Neuronal stem cell (in vitro differentiated cells): ENCODE measurements at regions not wholly inside any gene's neighbourhood (a gene's known extent, or its start where the extent isn't known, plus 50 kb on each side); places are given as distances from the start of the nearest gene placed in this dataset.

Experiments
- DNase-seq: peaks from one replicate; pipeline ENCODE4 v3.0.0-alpha.2; 2013; ENCODE audit warnings: low spot score
- H2AFZ ChIP-seq: one replicate; pipeline ENCODE4 v1.6.1; 2013; ENCODE audit warnings: mild to moderate bottlenecking, low read length, inconsistent platforms
- H2AK5ac ChIP-seq: 2 replicates; pipeline ENCODE4 v1.6.1; 2013; ENCODE audit warnings: low read depth, mild to moderate bottlenecking, inconsistent platforms, low read length, moderate library complexity, mixed read lengths
- H2BK120ac ChIP-seq: 2 replicates; pipeline ENCODE4 v1.6.1; 2013; ENCODE audit warnings: low read depth, mild to moderate bottlenecking, inconsistent platforms, low read length, moderate library complexity, mixed read lengths
- H2BK12ac ChIP-seq: one replicate; pipeline ENCODE4 v1.6.1; 2013; ENCODE audit warnings: low read length, inconsistent platforms
- H2BK15ac ChIP-seq: 2 replicates; pipeline ENCODE4 v1.6.1; 2013; ENCODE audit warnings: mild to moderate bottlenecking, low read length, inconsistent platforms, mixed read lengths
- H2BK5ac ChIP-seq: one replicate; pipeline ENCODE4 v1.6.1; 2013; ENCODE audit warnings: inconsistent platforms, mild to moderate bottlenecking, low read length, moderate library complexity
- H3K14ac ChIP-seq: one replicate; pipeline ENCODE4 v1.6.1; 2013; ENCODE audit warnings: low read length, inconsistent platforms
- H3K18ac ChIP-seq: 2 replicates; pipeline ENCODE4 v1.6.1; 2013; ENCODE audit warnings: low read length, inconsistent platforms
- H3K23ac ChIP-seq: 2 replicates; pipeline ENCODE4 v1.6.1; 2013; ENCODE audit warnings: low read depth, mild to moderate bottlenecking, mixed read lengths, low read length, inconsistent platforms; ENCODE audit not compliant: poor library complexity
- H3K27ac ChIP-seq: replicated peaks from 3 replicates; pipeline ENCODE4 v1.5.1; 2013; ENCODE audit warnings: low read length, inconsistent platforms
- H3K27me3 ChIP-seq, 3 experiments: 2 replicates each; pipeline ENCODE4 v1.6.1; 2013; ENCODE audit warnings: low read length in 3 of 3, mild to moderate bottlenecking in 2 of 3, inconsistent platforms in 1 of 3, low read depth in 1 of 3, mixed read lengths in 1 of 3, moderate library complexity in 1 of 3; ENCODE audit not compliant: control insufficient read depth in 3 of 3, insufficient read depth in 3 of 3
- H3K36me3 ChIP-seq, 2 donors: replicated peaks in 1 of 2; 2 replicates each; pipeline ENCODE4 v1.6.1; 2013; ENCODE audit warnings: low read length in 2 of 2; ENCODE audit not compliant: control insufficient read depth in 2 of 2, insufficient read depth in 2 of 2
- H3K4ac ChIP-seq: 2 replicates; pipeline ENCODE4 v1.6.1; 2013; ENCODE audit warnings: inconsistent platforms, mild to moderate bottlenecking, low read length, moderate library complexity
- H3K4me1 ChIP-seq, 2 donors: 1 replicate in 1 of 2; 2 replicates in 1 of 2; pipeline ENCODE4 v1.6.1; 2013; ENCODE audit warnings: low read length in 2 of 2, low read depth in 1 of 2; ENCODE audit not compliant: control insufficient read depth in 2 of 2, insufficient read depth in 1 of 2
- H3K4me2 ChIP-seq: one replicate; pipeline ENCODE4 v1.6.1; 2013; ENCODE audit warnings: mild to moderate bottlenecking, low read length, inconsistent platforms; ENCODE audit not compliant: insufficient read depth, poor library complexity, severe bottlenecking
- H3K4me3 ChIP-seq, 2 donors: 2 replicates each; pipeline ENCODE4 v1.5.1; 2013; ENCODE audit warnings: low read length in 2 of 2, mild to moderate bottlenecking in 2 of 2, inconsistent platforms in 1 of 2, moderate library complexity in 1 of 2
- H3K79me1 ChIP-seq: one replicate; pipeline ENCODE4 v1.6.1; 2013; ENCODE audit warnings: low read depth, mild to moderate bottlenecking, inconsistent platforms, low read length, moderate library complexity
- H3K9ac ChIP-seq: one replicate; pipeline ENCODE4 v1.6.1; 2013; ENCODE audit warnings: mild to moderate bottlenecking, low read depth, low read length, inconsistent platforms; ENCODE audit not compliant: poor library complexity
- H3K9me3 ChIP-seq, 2 donors: replicated peaks in 1 of 2; 2 replicates each; pipeline versions ENCODE3 to v1.6.1; 2013; ENCODE audit warnings: low read length in 2 of 2, mild to moderate bottlenecking in 2 of 2, inconsistent platforms in 1 of 2, low read depth in 1 of 2, mixed read lengths in 1 of 2, moderate library complexity in 1 of 2; ENCODE audit not compliant: control insufficient read depth in 2 of 2, insufficient read depth in 1 of 2
- H4K8ac ChIP-seq: one replicate; pipeline ENCODE4 v1.6.1; 2013; ENCODE audit warnings: low read depth, mild to moderate bottlenecking, inconsistent platforms, low read length, moderate library complexity
- H4K91ac ChIP-seq: one replicate; pipeline ENCODE4 v1.6.1; 2013; ENCODE audit warnings: low read length, low read depth, mild to moderate bottlenecking, inconsistent platforms; ENCODE audit not compliant: poor library complexity
- WGBS, 2 donors: extraction: QIAGEN DNeasy Blood & Tissue Kit; methylation state at CpG; one replicate each; pipeline ENCODE4 v1.1.7; 2013; ENCODE audit warnings: missing lambda C conversion rate in 2 of 2, mixed read lengths in 1 of 2; ENCODE audit not compliant: insufficient read length in 2 of 2, insufficient replicate concordance in 1 of 2; ENCODE audit errors: extremely low coverage in 2 of 2; 5-methylcytosine and 5-hydroxymethylcytosine counted together

- no peak overlapping the region for H2AFZ ChIP-seq
- no peak overlapping the region for H2BK120ac ChIP-seq
- H2BK5ac ChIP-seq = no peak overlapping the region
- no peaks in the 10 kb centered on the region for H3K36me3 ChIP-seq
- H3K27me3 ChIP-seq = no peaks in the 10 kb centered on the region
- H3K27ac ChIP-seq = no peak overlapping the region
- DNase-seq = no peak
- no peak overlapping the region for H3K4me2 ChIP-seq
- no peak overlapping the region for H4K91ac ChIP-seq
- no peaks in the 10 kb centered on the region for H3K9me3 ChIP-seq
- H2BK12ac ChIP-seq = no peak overlapping the region
- H2AK5ac ChIP-seq = no peak overlapping the region
- no CpG with 5 or more reads among the region's 2 CpGs for WGBS, 2 donors
- no peak overlapping the region for H3K18ac ChIP-seq
- no peaks in the 10 kb centered on the region for H3K79me1 ChIP-seq
- H2BK15ac ChIP-seq = no peak overlapping the region
- no peak overlapping the region for H3K4ac ChIP-seq
- H3K4me3 ChIP-seq = no peak overlapping the region
- H3K23ac ChIP-seq = no peak overlapping the region
- no peak overlapping the region for H4K8ac ChIP-seq
- no peak overlapping the region for H3K14ac ChIP-seq
- no peaks in the 10 kb centered on the region for H3K4me1 ChIP-seq
- no peak overlapping the region for H3K9ac ChIP-seq
Observed at GRCh38 chr13:73800011-73800410, 334.2 kb downstream of the KLF12 start.

- H3K9ac ChIP-seq = no peak overlapping the region
- H2BK12ac ChIP-seq = no peak overlapping the region
- no peak overlapping the region for H2BK15ac ChIP-seq
- H3K27ac ChIP-seq = no peak overlapping the region
- H3K4ac ChIP-seq = no peak overlapping the region
- no peak overlapping the region for H3K4me2 ChIP-seq
- H2AFZ ChIP-seq = no peak overlapping the region
- no peak overlapping the region for H3K4me3 ChIP-seq
- no peak overlapping the region for H2BK5ac ChIP-seq
- H3K14ac ChIP-seq = no peak overlapping the region
- WGBS, 2 donors = no CpG with 5 or more reads among the region's 3 CpGs
- no peaks in the 10 kb centered on the region for H3K27me3 ChIP-seq
- no peak overlapping the region for H4K91ac ChIP-seq
- H3K9me3 ChIP-seq = peaks cover 0 to 2% of the 10 kb centered on the region in 2 donors
- no peaks in the 10 kb centered on the region for H3K4me1 ChIP-seq
- no peaks in the 10 kb centered on the region for H3K36me3 ChIP-seq
- H4K8ac ChIP-seq = no peak overlapping the region
- DNase-seq = no peak
- H3K79me1 ChIP-seq = no peaks in the 10 kb centered on the region
- H2BK120ac ChIP-seq = no peak overlapping the region
- H3K23ac ChIP-seq = no peak overlapping the region
- no peak overlapping the region for H3K18ac ChIP-seq
- no peak overlapping the region for H2AK5ac ChIP-seq
Observed at GRCh38 chr13:73794755-73795154, 339.4 kb downstream of the KLF12 start.

- H2AFZ ChIP-seq = no peak overlapping the region
- H3K4me1 ChIP-seq = no peaks in the 10 kb centered on the region
- no peak overlapping the region for H3K4me3 ChIP-seq
- H3K14ac ChIP-seq = no peak overlapping the region
- no peaks in the 10 kb centered on the region for H3K79me1 ChIP-seq
- no peak for DNase-seq
- no peak overlapping the region for H4K91ac ChIP-seq
- no peak overlapping the region for H3K23ac ChIP-seq
- H3K27me3 ChIP-seq = no peaks in the 10 kb centered on the region
- no peak overlapping the region for H2BK12ac ChIP-seq
- H2BK15ac ChIP-seq = no peak overlapping the region
- no peaks in the 10 kb centered on the region for H3K36me3 ChIP-seq
- no peak overlapping the region for H3K4me2 ChIP-seq
- no peak overlapping the region for H4K8ac ChIP-seq
- no peak overlapping the region for H2AK5ac ChIP-seq
- no peak overlapping the region for H2BK120ac ChIP-seq
- no peak overlapping the region for H3K4ac ChIP-seq
- no peak overlapping the region for H3K9ac ChIP-seq
- H3K18ac ChIP-seq = no peak overlapping the region
- peaks cover 0 to 2% of the 10 kb centered on the region in 2 donors for H3K9me3 ChIP-seq
- H2BK5ac ChIP-seq = no peak overlapping the region
- no peak overlapping the region for H3K27ac ChIP-seq
Observed at GRCh38 chr13:73793361-73793760, 340.8 kb downstream of the KLF12 start.

- no peaks in the 10 kb centered on the region for H3K4me1 ChIP-seq
- H3K4ac ChIP-seq = no peak overlapping the region
- no peak overlapping the region for H3K4me2 ChIP-seq
- H2AK5ac ChIP-seq = no peak overlapping the region
- no peak overlapping the region for H3K27ac ChIP-seq
- H3K79me1 ChIP-seq = no peaks in the 10 kb centered on the region
- no peak overlapping the region for H3K9ac ChIP-seq
- no peak for DNase-seq
- no peak overlapping the region for H2BK120ac ChIP-seq
- H2BK12ac ChIP-seq = no peak overlapping the region
- no peaks in the 10 kb centered on the region for H3K27me3 ChIP-seq
- no peak overlapping the region for H3K14ac ChIP-seq
- H3K4me3 ChIP-seq = no peak overlapping the region
- H4K91ac ChIP-seq = no peak overlapping the region
- WGBS, 2 donors = no CpG with 5 or more reads among the region's 5 CpGs
- H4K8ac ChIP-seq = no peak overlapping the region
- no peak overlapping the region for H2BK15ac ChIP-seq
- peaks cover 0 to 2% of the 10 kb centered on the region in 2 donors for H3K9me3 ChIP-seq
- no peak overlapping the region for H2BK5ac ChIP-seq
- H3K18ac ChIP-seq = no peak overlapping the region
- no peak overlapping the region for H3K23ac ChIP-seq
- H2AFZ ChIP-seq = no peak overlapping the region
- H3K36me3 ChIP-seq = no peaks in the 10 kb centered on the region
Observed at GRCh38 chr13:73792796-73793195, 341.4 kb downstream of the KLF12 start.
